SK-N-SH (cell line): ENCODE measurements at regions not wholly inside any gene's neighbourhood (a gene's known extent, or its start where the extent isn't known, plus 50 kb on each side); places are given as distances from the start of the nearest gene placed in this dataset.

ENCODE experiments used
- CTCF ChIA-PET: fragments of 300-600, 350-600 bp; formaldehyde crosslinking; extraction: SDS; loops from one replicate; lab custom pipeline; 2021; lab: Yijun Ruan, JAX
- POLR2A ChIA-PET: fragments of 350-600 bp; sonication (Branson Sonifier 250); formaldehyde crosslinking; extraction: SDS; loops from one replicate; lab custom pipeline; 2020; ENCODE audit warnings: antibody characterized with exemption, inconsistent platforms; lab: Yijun Ruan, JAX
- DNase-seq: peaks from one replicate; pipeline ENCODE4 v3.0.0; 2012
- H2AFZ ChIP-seq: fragments of 200-600 bp; sonication (generic); 2 replicates; pipeline ENCODE4 v1.8.1; 2016; ENCODE audit warnings: antibody characterized with exemption, mild to moderate bottlenecking, low read depth
- H3F3A ChIP-seq: fragments of 200-600 bp; sonication (generic); replicated peaks from 2 replicates; pipeline ENCODE3; 2016; ENCODE audit warnings: antibody characterized with exemption, mild to moderate bottlenecking; ENCODE audit not compliant: insufficient read depth
- H3K27ac ChIP-seq, 2 experiments: fragments of 200-500 bp in 1 of 2; fragments of 200-600 bp in 1 of 2; sonication (Bioruptor generic) in 1 of 2; sonication (generic), shearing (Covaris generic) in 1 of 2; 2 replicates each; pipeline versions ENCODE4 v1.5.1 to v1.6.1; 2014 to 2016; ENCODE audit warnings: low read depth in 2 of 2, inconsistent platforms in 1 of 2, low read length in 1 of 2, mild to moderate bottlenecking in 1 of 2, mixed read lengths in 1 of 2
- H3K27me3 ChIP-seq: fragments of 200-600 bp; sonication (generic), shearing (Covaris generic); 2 replicates; pipeline ENCODE4 v1.6.1; 2016; ENCODE audit warnings: mixed run types; ENCODE audit not compliant: insufficient read depth
- H3K36me3 ChIP-seq, 2 experiments: fragments of 200-500 bp in 1 of 2; fragments of 200-600 bp in 1 of 2; sonication (Bioruptor generic) in 1 of 2; sonication (generic) in 1 of 2; replicated peaks in 1 of 2; 2 replicates each; pipeline versions ENCODE3 to v1.5.1; 2014 to 2016; ENCODE audit warnings: low read length in 1 of 2, mild to moderate bottlenecking in 1 of 2; ENCODE audit not compliant: insufficient read depth in 2 of 2, control insufficient read depth in 1 of 2
- H3K4me1 ChIP-seq, 2 experiments: fragments of 200-500 bp in 1 of 2; fragments of 200-600 bp in 1 of 2; sonication (Bioruptor generic) in 1 of 2; sonication (generic), shearing (Covaris generic) in 1 of 2; 2 replicates each; pipeline versions ENCODE4 v1.5.1 to v1.6.1; 2014 to 2016; ENCODE audit warnings: low read depth in 1 of 2, low read length in 1 of 2, mixed run types in 1 of 2; ENCODE audit not compliant: insufficient read depth in 2 of 2, control insufficient read depth in 1 of 2
- H3K4me2 ChIP-seq: fragments of 200-600 bp; sonication (generic), shearing (Covaris generic); 2 replicates; pipeline ENCODE4 v1.6.1; 2017; ENCODE audit warnings: mixed run types
- H3K4me3 ChIP-seq, 2 experiments: fragments of 200-500 bp in 1 of 2; fragments of 200-600 bp in 1 of 2; sonication (Bioruptor generic) in 1 of 2; sonication (generic), shearing (Covaris generic) in 1 of 2; 2 replicates each; pipeline versions ENCODE4 v1.5.1 to v1.8.1; 2014 to 2016; ENCODE audit warnings: low read depth in 2 of 2, inconsistent platforms in 1 of 2, low read length in 1 of 2, mild to moderate bottlenecking in 1 of 2, mixed read lengths in 1 of 2, moderate library complexity in 1 of 2
- H3K79me2 ChIP-seq: fragments of 200-600 bp; sonication (generic); 2 replicates; pipeline ENCODE4 v1.8.1; 2017; ENCODE audit warnings: mild to moderate bottlenecking; ENCODE audit not compliant: insufficient read depth
- H3K9ac ChIP-seq: fragments of 200-600 bp; sonication (generic); 2 replicates; pipeline ENCODE4 v1.6.1; 2017; ENCODE audit warnings: mixed run types
- H3K9me2 ChIP-seq: fragments of 200-600 bp; sonication (generic); 2 replicates; pipeline ENCODE4 v1.6.1; 2017; ENCODE audit warnings: mixed run types
- H3K9me3 ChIP-seq: fragments of 200-600 bp; sonication (generic); 2 replicates; pipeline ENCODE4 v1.6.1; 2017; ENCODE audit warnings: mixed run types, mild to moderate bottlenecking, moderate library complexity
- H4K20me1 ChIP-seq: fragments of 200-600 bp; sonication (generic); 2 replicates; pipeline ENCODE4 v1.6.1; 2017; ENCODE audit warnings: mild to moderate bottlenecking, mixed run types; ENCODE audit not compliant: insufficient read depth
- CHD2 ChIP-seq: fragments of 150-350 bp; IDR thresholded peaks from 2 replicates; pipeline ENCODE4 v1.6.1; 2018; ENCODE audit warnings: low read length; ENCODE audit not compliant: partially characterized antibody
- ELF1 ChIP-seq: IDR thresholded peaks from 2 replicates; pipeline ENCODE4 v1.4.0; 2012
- FOSL2 ChIP-seq: IDR thresholded peaks from 2 replicates; pipeline ENCODE4 v1.4.0; 2012; ENCODE audit warnings: low read depth, mild to moderate bottlenecking, moderate library complexity, borderline replicate concordance
- FOXJ3 ChIP-seq: sonication (generic); formaldehyde crosslinking; IDR thresholded peaks from 2 replicates; pipeline ENCODE4 v1.5.1; 2020; ENCODE audit warnings: mild to moderate bottlenecking, missing genetic modification reagents
- FOXM1 ChIP-seq: IDR thresholded peaks from 2 replicates; pipeline ENCODE4 v1.4.0; 2012; ENCODE audit warnings: low read depth, mild to moderate bottlenecking
- GATA2 ChIP-seq: sonication (generic); formaldehyde crosslinking; IDR thresholded peaks from 2 replicates; pipeline ENCODE4 v1.5.0; 2020; ENCODE audit warnings: mild to moderate bottlenecking, missing genetic modification reagents
- IRF3 ChIP-seq: fragments of 150-350 bp; IDR thresholded peaks from 2 replicates; pipeline ENCODE4 v1.6.1; 2016; ENCODE audit warnings: mild to moderate bottlenecking, low read depth, low read length
- NFIC ChIP-seq: IDR thresholded peaks from 2 replicates; pipeline ENCODE4 v1.4.0; 2012; ENCODE audit warnings: borderline replicate concordance
- PBX3 ChIP-seq: IDR thresholded peaks from 2 replicates; pipeline ENCODE4; 2012
- POLR2AphosphoS5 ChIP-seq: IDR thresholded peaks from 2 replicates; pipeline ENCODE4 v1.6.1; 2012; ENCODE audit warnings: low read depth, low read length
- RAD21 ChIP-seq: IDR thresholded peaks from 2 replicates; pipeline ENCODE4 v1.6.1; 2012; ENCODE audit warnings: mild to moderate bottlenecking, low read length
- RCOR1 ChIP-seq: fragments of 150-350 bp; IDR thresholded peaks from 2 replicates; pipeline ENCODE4 v1.6.1; 2017; ENCODE audit warnings: antibody characterized with exemption, low read length
- REST ChIP-seq: IDR thresholded peaks from 2 replicates; pipeline ENCODE4 v1.6.1; 2012; ENCODE audit warnings: mild to moderate bottlenecking, low read depth, low read length, moderate library complexity
- RXRA ChIP-seq: IDR thresholded peaks from 2 replicates; pipeline ENCODE4 v1.4.0; 2012; ENCODE audit warnings: low read depth, mild to moderate bottlenecking, borderline replicate concordance
- SIN3A ChIP-seq: IDR thresholded peaks from 2 replicates; pipeline ENCODE4 v1.6.1; 2012; ENCODE audit warnings: low read depth, mild to moderate bottlenecking, low read length, moderate library complexity, borderline replicate concordance
- SMC3 ChIP-seq: IDR thresholded peaks from 2 replicates; pipeline ENCODE4 v1.6.1; 2012; ENCODE audit warnings: low read depth, low read length, improper control_type of control experiment
- TAF1 ChIP-seq: IDR thresholded peaks from 2 replicates; pipeline ENCODE4 v1.6.1; 2012; ENCODE audit warnings: low read depth, mild to moderate bottlenecking, low read length, moderate library complexity, borderline replicate concordance
- TCF12 ChIP-seq: IDR thresholded peaks from 2 replicates; pipeline ENCODE4 v1.4.0; 2012
- USF1 ChIP-seq: IDR thresholded peaks from 2 replicates; pipeline ENCODE4 v1.4.0; 2012; ENCODE audit warnings: low read depth, borderline replicate concordance
- ZBTB33 ChIP-seq: IDR thresholded peaks from 2 replicates; pipeline ENCODE4 v1.4.0; 2012; ENCODE audit warnings: low read depth, borderline replicate concordance
- WGBS: methylation state at CpG from one replicate; pipeline ENCODE4 v1.1.6; 2017; ENCODE audit warnings: low lambda C conversion rate; 5-methylcytosine and 5-hydroxymethylcytosine counted together

- 75% methylated on average over 4 of the region's 4 CpGs for WGBS
- Histone ChIP-seq H2AFZ (no peak overlapping the region), H3F3A (no peaks in the 10 kb centered on the region)
- CTCF ChIA-PET = interaction anchor here (0.9 to 1.4 kb wide), 4 partner anchors 9 to 45 kb away, joined by 3 to 6 read pairs (median 4); no protein-coding TSS in a partner anchor
- TF ChIP-seq PBX3 (no peak), SMC3 (no peak), CHD2 (no peak), RAD21 (no peak), TCF12 (no peak), NFIC (no peak), FOSL2 (no peak), FOXJ3 (CRISPR knock-in tag) (no peak), GATA2 (CRISPR knock-in tag) (no peak), RXRA (no peak), FOXM1 (no peak), USF1 (no peak), ZBTB33 (no peak), REST (no peak), SIN3A (no peak), IRF3 (no peak), POLR2AphosphoS5 (no peak), TAF1 (no peak), ELF1 (no peak), RCOR1 (no peak)
- TF ChIP-seq, all 33 proteins: peak for 0
- H3K4me3 ChIP-seq = no peak overlapping the region
- H3K9me3 ChIP-seq = no peaks in the 10 kb centered on the region
- no peaks in the 10 kb centered on the region for H4K20me1 ChIP-seq
- H3K4me2 ChIP-seq = no peak overlapping the region
- no peaks in the 10 kb centered on the region for H3K36me3 ChIP-seq
- no peaks in the 10 kb centered on the region for H3K9me2 ChIP-seq
- no peak overlapping the region for H3K9ac ChIP-seq
- H3K4me1 ChIP-seq = peaks cover 0 to 11% of the 10 kb centered on the region in 2 experiments; a peak in 2 of 4 replicates
- H3K27me3 ChIP-seq = no peaks in the 10 kb centered on the region
- DNase-seq = no peak
- POLR2A ChIA-PET = no interaction called here
- H3K79me2 ChIP-seq = no peaks in the 10 kb centered on the region
- no peak overlapping the region for H3K27ac ChIP-seq
Observed at GRCh38 chr18:41700416-41700815, 254.6 kb upstream of the PIK3C3 start.
